GM21619 (cell line): ENCODE measurements at regions not wholly inside any gene's neighbourhood (a gene's known extent, or its start where the extent isn't known, plus 50 kb on each side); places are given as distances from the start of the nearest gene placed in this dataset.

Experiments used
- ATAC-seq: cut with Tn5 transposase; IDR thresholded peaks from one replicate; pipeline ENCODE4 v1.9.1; 2021; ENCODE audit not compliant: unreplicated experiment

- ATAC-seq, result no peak
Observed at GRCh38 chr9:13665418-13666066, 386.1 kb upstream of the MPDZ start.

GRCh38 chr9:13661014-13661413 is 381.5 kb upstream of the MPDZ start:
- no peak for ATAC-seq

GRCh38 chr9:13651969-13652663 is 372.6 kb upstream of the MPDZ start:
- no peak for ATAC-seq

GRCh38 chr9:13651526-13651925 is 372.0 kb upstream of the MPDZ start:
- no peak for ATAC-seq

- ATAC-seq, result no peak
Observed at GRCh38 chr9:13648676-13649075, 369.2 kb upstream of the MPDZ start.

- no peak for ATAC-seq
Observed at GRCh38 chr9:13648068-13648467, 368.6 kb upstream of the MPDZ start.

GRCh38 chr9:13646500-13647021 is 367.1 kb upstream of the MPDZ start:
- no peak for ATAC-seq

GRCh38 chr9:13645557-13645956 is 366.1 kb upstream of the MPDZ start:
- ATAC-seq, result no peak

GRCh38 chr9:13644675-13645074 is 365.2 kb upstream of the MPDZ start:
- no peak for ATAC-seq

- no peak for ATAC-seq
Observed at GRCh38 chr9:13642646-13643045, 363.2 kb upstream of the MPDZ start.

GRCh38 chr9:13629067-13629466 is 349.6 kb upstream of the MPDZ start:
- no peak for ATAC-seq

- ATAC-seq, result no peak
Observed at GRCh38 chr9:13628526-13628925, 349.0 kb upstream of the MPDZ start.

GRCh38 chr9:13627502-13627901 is 348.0 kb upstream of the MPDZ start:
- ATAC-seq, result no peak

- no peak for ATAC-seq
Observed at GRCh38 chr9:13627071-13627470, 347.6 kb upstream of the MPDZ start.

- ATAC-seq, result no peak
Observed at GRCh38 chr9:13626601-13627000, 347.1 kb upstream of the MPDZ start.

GRCh38 chr9:13621872-13622564 is 342.5 kb upstream of the MPDZ start:
- no peak for ATAC-seq

GRCh38 chr9:13616491-13617035 is 337.1 kb upstream of the MPDZ start:
- no peak for ATAC-seq

- no peak for ATAC-seq
Observed at GRCh38 chr9:13615660-13616490, 336.4 kb upstream of the MPDZ start.

- no peak for ATAC-seq
Observed at GRCh38 chr9:13614060-13614459, 334.6 kb upstream of the MPDZ start.

GRCh38 chr9:13613296-13613695 is 333.8 kb upstream of the MPDZ start:
- no peak for ATAC-seq

GRCh38 chr9:13608451-13608850 is 329.0 kb upstream of the MPDZ start:
- ATAC-seq, result no peak
